ENCODE measurements at regions not wholly inside any gene's neighbourhood (a gene's known extent, or its start where the extent isn't known, plus 50 kb on each side); places are given as distances from the start of the nearest gene placed in this dataset.

DNA sequence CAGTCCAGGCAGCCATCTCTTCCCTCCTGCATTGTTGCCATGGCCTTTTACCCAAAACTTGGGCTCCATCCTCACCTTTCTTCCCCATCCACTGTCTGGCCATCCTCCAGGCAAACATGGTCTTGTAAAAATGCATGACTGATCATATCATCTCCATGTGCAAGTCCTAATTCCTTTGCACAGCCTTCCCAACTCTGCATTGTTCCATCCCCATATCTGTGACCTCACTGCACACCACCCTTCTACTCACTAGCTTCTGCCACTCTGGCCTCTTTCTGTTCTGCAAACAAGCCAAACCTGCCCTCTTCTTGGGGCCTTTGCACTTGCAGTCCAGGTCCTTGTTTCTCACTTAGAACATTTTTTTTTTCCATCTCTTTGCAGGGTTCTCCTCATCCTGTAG, 230.1 kb upstream of the GJB5 start:
- H3K9me3 ChIP-seq (ENCODE audit: insufficient read depth, low read length): no peaks in the 10 kb centered on the region
- H3K79me2 ChIP-seq (ENCODE audit: insufficient read depth, low read length): no peaks in the 10 kb centered on the region
- no peaks in the 10 kb centered on the region for H3K27me3 ChIP-seq (ENCODE audit: low read length)
- TF ChIP-seq, protein P1, sequence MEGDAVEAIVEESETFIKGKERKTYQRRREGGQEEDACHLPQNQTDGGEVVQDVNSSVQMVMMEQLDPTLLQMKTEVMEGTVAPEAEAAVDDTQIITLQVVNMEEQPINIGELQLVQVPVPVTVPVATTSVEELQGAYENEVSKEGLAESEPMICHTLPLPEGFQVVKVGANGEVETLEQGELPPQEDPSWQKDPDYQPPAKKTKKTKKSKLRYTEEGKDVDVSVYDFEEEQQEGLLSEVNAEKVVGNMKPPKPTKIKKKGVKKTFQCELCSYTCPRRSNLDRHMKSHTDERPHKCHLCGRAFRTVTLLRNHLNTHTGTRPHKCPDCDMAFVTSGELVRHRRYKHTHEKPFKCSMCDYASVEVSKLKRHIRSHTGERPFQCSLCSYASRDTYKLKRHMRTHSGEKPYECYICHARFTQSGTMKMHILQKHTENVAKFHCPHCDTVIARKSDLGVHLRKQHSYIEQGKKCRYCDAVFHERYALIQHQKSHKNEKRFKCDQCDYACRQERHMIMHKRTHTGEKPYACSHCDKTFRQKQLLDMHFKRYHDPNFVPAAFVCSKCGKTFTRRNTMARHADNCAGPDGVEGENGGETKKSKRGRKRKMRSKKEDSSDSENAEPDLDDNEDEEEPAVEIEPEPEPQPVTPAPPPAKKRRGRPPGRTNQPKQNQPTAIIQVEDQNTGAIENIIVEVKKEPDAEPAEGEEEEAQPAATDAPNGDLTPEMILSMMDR (IDR thresholded peaks at IDR 0.05; ENCODE audit: insufficient read depth, low read length, poor library complexity, severe bottlenecking): no peak
- no peak for TF ChIP-seq EZH2phosphoT487 (conservative IDR thresholded peaks at IDR 0.05; ENCODE audit: low read length)
- no peak overlapping the region for H3K4me3 ChIP-seq (ENCODE audit: insufficient read depth, low read length, poor library complexity, severe bottlenecking)
- H4K20me1 ChIP-seq (ENCODE audit: low read depth, low read length): no peaks in the 10 kb centered on the region
- no peak overlapping the region for H3K9ac ChIP-seq (ENCODE audit: low read length)
- H3K27ac ChIP-seq (ENCODE audit: low read depth, low read length): no peak overlapping the region
- no peak overlapping the region for H2AFZ ChIP-seq (ENCODE audit: low read depth, low read length, severe bottlenecking)
- H3K9me2 ChIP-seq (replicated peaks; ENCODE audit: insufficient read depth, low read length): no peaks in the 10 kb centered on the region
- no peaks in the 10 kb centered on the region for H3F3A ChIP-seq (ENCODE audit: insufficient read depth)
- no peak overlapping the region for H3K4me2 ChIP-seq (ENCODE audit: low read depth, low read length, poor library complexity, severe bottlenecking)
- no peaks in the 10 kb centered on the region for H3K36me3 ChIP-seq (ENCODE audit: low read length)

DNA sequence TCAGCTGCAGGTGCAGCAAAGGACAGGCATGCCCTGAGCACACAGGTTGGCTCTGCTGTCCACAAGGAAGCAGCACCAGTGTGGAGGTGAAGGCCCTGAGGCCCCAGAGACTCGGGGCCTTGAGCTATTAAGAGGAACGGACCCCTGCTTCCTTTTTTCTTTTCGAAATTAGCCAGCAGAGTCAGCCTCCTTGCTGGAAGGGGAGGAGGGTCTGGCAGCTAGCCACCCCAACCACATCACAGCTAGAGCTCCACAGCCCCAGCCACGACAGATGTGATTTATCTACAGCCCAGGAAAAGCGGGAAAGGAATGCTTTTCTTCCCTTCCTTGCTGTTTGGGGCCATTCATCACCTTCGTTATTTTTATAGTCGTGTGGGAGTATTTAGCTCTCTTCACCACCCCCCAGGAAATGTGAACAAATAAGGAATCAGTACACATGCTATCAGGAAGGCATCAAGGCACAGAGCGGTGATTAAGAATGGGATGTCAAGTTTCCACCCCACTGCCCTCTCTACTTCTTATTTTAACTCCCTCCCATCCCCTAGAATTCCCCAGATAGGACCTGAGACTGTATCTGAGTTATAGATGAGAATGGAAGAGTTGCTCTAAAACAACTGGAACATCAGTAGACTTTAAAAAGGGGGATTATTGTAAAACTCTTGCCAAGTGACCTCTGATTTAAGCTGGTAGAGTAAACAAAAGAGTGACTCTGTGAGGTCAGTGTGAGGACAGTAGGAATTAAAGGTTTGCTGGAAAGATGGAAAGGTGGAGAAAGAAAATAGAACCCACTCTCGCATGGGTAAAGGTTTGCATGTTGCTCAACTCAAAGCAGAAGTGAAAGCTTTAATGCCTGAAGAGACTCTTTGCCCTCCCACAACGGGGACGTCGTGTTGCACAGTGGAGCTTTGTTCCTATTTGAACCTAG, 224.7 kb upstream of the GJB5 start:
- Histone ChIP-seq H3F3A (ENCODE audit: insufficient read depth) (no peaks in the 10 kb centered on the region), H3K36me3 (ENCODE audit: low read length) (no peaks in the 10 kb centered on the region), H3K27me3 (ENCODE audit: low read length) (no peaks in the 10 kb centered on the region), H3K79me2 (ENCODE audit: insufficient read depth, low read length) (no peaks in the 10 kb centered on the region), H3K27ac (ENCODE audit: low read depth, low read length) (no peak overlapping the region), H3K4me3 (ENCODE audit: insufficient read depth, low read length, poor library complexity, severe bottlenecking) (no peak overlapping the region), H3K9me3 (ENCODE audit: insufficient read depth, low read length) (no peaks in the 10 kb centered on the region), H3K9me2 (replicated peaks; ENCODE audit: insufficient read depth, low read length) (no peaks in the 10 kb centered on the region), H3K4me2 (ENCODE audit: low read depth, low read length, poor library complexity, severe bottlenecking) (no peak overlapping the region), H4K20me1 (ENCODE audit: low read depth, low read length) (no peaks in the 10 kb centered on the region), H3K9ac (ENCODE audit: low read length) (no peak overlapping the region), H2AFZ (ENCODE audit: low read depth, low read length, severe bottlenecking) (no peak overlapping the region)
- no peak for TF ChIP-seq EZH2phosphoT487 (conservative IDR thresholded peaks at IDR 0.05; ENCODE audit: low read length)
- TF ChIP-seq, protein P1 (IDR thresholded peaks at IDR 0.05; ENCODE audit: insufficient read depth, low read length, poor library complexity, severe bottlenecking): no peak

DNA sequence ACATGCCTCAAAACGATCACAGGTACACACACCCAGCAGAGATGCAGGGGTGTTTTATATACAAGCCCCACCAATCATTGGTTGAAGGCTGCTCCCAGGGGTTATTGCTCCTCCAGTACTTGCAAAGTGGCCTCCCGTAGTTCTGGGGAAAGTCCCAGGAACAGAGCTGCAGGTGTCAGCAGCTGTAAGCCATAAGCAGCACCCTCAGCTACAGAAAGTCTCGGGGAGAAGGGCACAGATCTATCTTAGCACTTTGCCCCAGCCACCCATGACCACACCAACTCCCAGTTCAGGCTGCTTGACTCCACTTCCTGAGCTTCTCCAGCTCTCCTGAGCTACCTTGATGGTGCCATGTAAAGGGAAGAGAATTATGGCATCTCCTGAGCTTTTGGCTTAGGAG, 222.7 kb upstream of the GJB5 start:
- no peaks in the 10 kb centered on the region for H3K79me2 ChIP-seq (ENCODE audit: insufficient read depth, low read length)
- H3K9me2 ChIP-seq (replicated peaks; ENCODE audit: insufficient read depth, low read length): no peaks in the 10 kb centered on the region
- TF ChIP-seq, protein P1 (IDR thresholded peaks at IDR 0.05; ENCODE audit: insufficient read depth, low read length, poor library complexity, severe bottlenecking): no peak
- TF ChIP-seq EZH2phosphoT487 (conservative IDR thresholded peaks at IDR 0.05; ENCODE audit: low read length): no peak
- H3K27me3 ChIP-seq (ENCODE audit: low read length): no peaks in the 10 kb centered on the region
- H3K4me3 ChIP-seq (ENCODE audit: insufficient read depth, low read length, poor library complexity, severe bottlenecking): no peak overlapping the region
- H3K27ac ChIP-seq (ENCODE audit: low read depth, low read length): no peak overlapping the region
- no peaks in the 10 kb centered on the region for H3K9me3 ChIP-seq (ENCODE audit: insufficient read depth, low read length)
- H3K9ac ChIP-seq (ENCODE audit: low read length): no peak overlapping the region
- H2AFZ ChIP-seq (ENCODE audit: low read depth, low read length, severe bottlenecking): no peak overlapping the region
- H3F3A ChIP-seq (ENCODE audit: insufficient read depth): no peaks in the 10 kb centered on the region
- no peaks in the 10 kb centered on the region for H4K20me1 ChIP-seq (ENCODE audit: low read depth, low read length)
- H3K36me3 ChIP-seq (ENCODE audit: low read length): no peaks in the 10 kb centered on the region
- H3K4me2 ChIP-seq (ENCODE audit: low read depth, low read length, poor library complexity, severe bottlenecking): no peak overlapping the region

All from SU-DHL-6 (cell line).